ENCODE measurements at regions not wholly inside any gene's neighbourhood (a gene's known extent, or its start where the extent isn't known, plus 50 kb on each side); places are given as distances from the start of the nearest gene placed in this dataset.

GRCh38 chr1:72734415-72734814 is 452.1 kb upstream of the NEGR1 start:
- no peak overlapping the region for H3K4me2 ChIP-seq (replicated peaks; ENCODE audit: low read depth, low read length, poor library complexity, severe bottlenecking)
- no CpG with 5 or more reads among the region's 1 CpG for WGBS (ENCODE audit: insufficient coverage)
- H3K9ac ChIP-seq (ENCODE audit: low read length) = no peak overlapping the region
- Mint-ChIP-seq H3K4me1 (no peaks in the 10 kb centered on the region), H3K27ac (no peak overlapping the region), H3K27me3 (no peaks in the 10 kb centered on the region), H3K4me3 (no peak overlapping the region), H3K9me3 (ENCODE audit: insufficient read depth) (peaks cover 5% of the 10 kb centered on the region)
- H3K79me2 ChIP-seq (ENCODE audit: control insufficient read depth, insufficient read depth, low read length) = no peaks in the 10 kb centered on the region
- H3K27me3 ChIP-seq (replicated peaks in 1 of 4; ENCODE audit: control extremely low read depth in 1 of 4, control insufficient read depth in 3 of 4, insufficient read depth in 4 of 4, low read length in 3 of 4) = no peaks in the 10 kb centered on the region
- H3K27ac ChIP-seq (ENCODE audit: low read length in 2 of 2) = no peak overlapping the region
- H3K36me3 ChIP-seq (replicated peaks in 1 of 2; ENCODE audit: control extremely low read depth in 1 of 2, control insufficient read depth in 1 of 2, extremely low read depth in 1 of 2, insufficient read depth in 2 of 2, low read length in 1 of 2) = no peaks in the 10 kb centered on the region
- no peak overlapping the region for H2AFZ ChIP-seq (ENCODE audit: insufficient read depth, low read depth, low read length, poor library complexity, severe bottlenecking)
- ChIA-PET POLR2A (no interaction called here), CTCF (no interaction called here)
- ATAC-seq (ENCODE audit: low read depth) = no peak
- intact Hi-C loops (cut with micrococcal nuclease) = no loop called here
- TF ChIP-seq CTCF (IDR thresholded peaks at IDR 0.05) (no peak), EZH2 (IDR thresholded peaks at IDR 0.05; ENCODE audit: borderline replicate concordance, insufficient read depth, low read depth, low read length, poor library complexity, severe bottlenecking) (no peak)
- DNase-seq = no peak
- H3K4me1 ChIP-seq (ENCODE audit: control insufficient read depth in 2 of 2, insufficient read depth in 2 of 2, low read length in 2 of 2) = no peaks in the 10 kb centered on the region
- H3K9me3 ChIP-seq (ENCODE audit: control extremely low read depth in 1 of 3, control insufficient read depth in 2 of 3, insufficient read depth in 1 of 3, low read length in 2 of 3) = no peaks in the 10 kb centered on the region
- no peaks in the 10 kb centered on the region for H4K20me1 ChIP-seq (ENCODE audit: control insufficient read depth, insufficient read depth, low read length, poor library complexity, severe bottlenecking)
- no peak overlapping the region for H3K4me3 ChIP-seq (ENCODE audit: control extremely low read depth in 1 of 5, extremely low read depth in 1 of 5, insufficient read depth in 1 of 5, low read depth in 2 of 5, low read length in 4 of 5)

GRCh38 chr1:72724951-72725861 is 442.9 kb upstream of the NEGR1 start:
- CTCF ChIA-PET = no interaction called here
- Mint-ChIP-seq H3K9me3 (ENCODE audit: insufficient read depth) (peaks cover 2% of the 10 kb centered on the region), H3K4me1 (no peaks in the 10 kb centered on the region), H3K27ac (no peak overlapping the region), H3K27me3 (no peaks in the 10 kb centered on the region), H3K4me3 (no peak overlapping the region)
- TF ChIP-seq CTCF (IDR thresholded peaks at IDR 0.05) (no peak), EZH2 (IDR thresholded peaks at IDR 0.05; ENCODE audit: borderline replicate concordance, insufficient read depth, low read depth, low read length, poor library complexity, severe bottlenecking) (no peak)
- H3K9ac ChIP-seq (ENCODE audit: low read length) = no peak overlapping the region
- no peak overlapping the region for H2AFZ ChIP-seq (ENCODE audit: insufficient read depth, low read depth, low read length, poor library complexity, severe bottlenecking)
- DNase-seq (no peak), ATAC-seq (ENCODE audit: low read depth) (no peak)
- H3K79me2 ChIP-seq (ENCODE audit: control insufficient read depth, insufficient read depth, low read length) = no peaks in the 10 kb centered on the region
- H3K4me2 ChIP-seq (replicated peaks; ENCODE audit: low read depth, low read length, poor library complexity, severe bottlenecking) = no peak overlapping the region
- POLR2A ChIA-PET = no interaction called here
- no peaks in the 10 kb centered on the region for H3K36me3 ChIP-seq (replicated peaks in 1 of 2; ENCODE audit: control extremely low read depth in 1 of 2, control insufficient read depth in 1 of 2, extremely low read depth in 1 of 2, insufficient read depth in 2 of 2, low read length in 1 of 2)
- intact Hi-C loops (cut with micrococcal nuclease) = no loop called here
- no peaks in the 10 kb centered on the region for H4K20me1 ChIP-seq (ENCODE audit: control insufficient read depth, insufficient read depth, low read length, poor library complexity, severe bottlenecking)
- no peak overlapping the region for H3K4me3 ChIP-seq (ENCODE audit: control extremely low read depth in 1 of 5, extremely low read depth in 1 of 5, insufficient read depth in 1 of 5, low read depth in 2 of 5, low read length in 4 of 5)
- H3K4me1 ChIP-seq (ENCODE audit: control insufficient read depth in 2 of 2, insufficient read depth in 2 of 2, low read length in 2 of 2) = no peaks in the 10 kb centered on the region
- peaks cover 0 to 14% (median 0%) of the 10 kb centered on the region in 3 donors for H3K9me3 ChIP-seq (ENCODE audit: control extremely low read depth in 1 of 3, control insufficient read depth in 2 of 3, insufficient read depth in 1 of 3, low read length in 2 of 3)
- 88% methylated on average over 16 of the region's 17 CpGs for WGBS (ENCODE audit: insufficient coverage)
- H3K27me3 ChIP-seq (replicated peaks in 1 of 4; ENCODE audit: control extremely low read depth in 1 of 4, control insufficient read depth in 3 of 4, insufficient read depth in 4 of 4, low read length in 3 of 4) = no peaks in the 10 kb centered on the region
- no peak overlapping the region for H3K27ac ChIP-seq (ENCODE audit: low read length in 2 of 2)

All from B cell (primary cell).